Mammary epithelial cell (primary cell): ENCODE measurements at regions not wholly inside any gene's neighbourhood (a gene's known extent, or its start where the extent isn't known, plus 50 kb on each side); places are given as distances from the start of the nearest gene placed in this dataset.

Source experiments
- CTCF ChIP-seq, 2 donors: IDR thresholded peaks in 1 of 2; conservative IDR thresholded peaks in 1 of 2; 2 replicates each; pipeline ENCODE4 v1.5.1; 2011 to 2012; ENCODE audit warnings: inconsistent platforms in 2 of 2, low read length in 2 of 2, mild to moderate bottlenecking in 2 of 2, control low read depth in 1 of 2, low read depth in 1 of 2; ENCODE audit not compliant: insufficient read depth in 1 of 2; ENCODE audit errors: extremely low read depth in 1 of 2
- EZH2 ChIP-seq: IDR thresholded peaks from 2 replicates; pipeline ENCODE4 v1.6.1; 2012; ENCODE audit warnings: low read length, inconsistent platforms, borderline replicate concordance

DNA sequence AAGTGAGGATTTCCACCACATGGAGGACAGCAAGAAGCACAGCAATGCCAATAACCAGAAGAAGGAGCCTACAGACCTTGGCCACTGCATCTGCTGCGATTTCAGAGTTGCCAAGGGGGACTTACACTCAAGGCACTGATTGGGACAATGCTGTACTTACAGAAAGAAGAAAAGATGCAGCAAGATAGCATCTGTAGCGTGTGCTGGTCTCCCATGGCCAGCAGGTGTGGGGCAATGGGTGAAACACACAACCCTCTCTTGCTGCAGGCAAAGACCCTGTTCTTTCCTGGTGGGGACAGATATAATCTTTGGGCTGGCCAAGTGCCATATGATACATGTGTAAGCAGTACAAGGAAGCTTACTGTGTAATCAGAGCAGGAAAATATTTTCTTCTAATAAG is 85.4 kb upstream of the GPR45 start:
- TF ChIP-seq CTCF (conservative IDR thresholded peaks at IDR 0.05 in 1 of 2, IDR thresholded peaks at IDR 0.05 in 1 of 2; ENCODE audit: extremely low read depth in 1 of 2, insufficient read depth in 1 of 2, low read depth in 1 of 2, low read length in 2 of 2) (no peak), EZH2 (no peak)
